22Rv1 (cell line): ENCODE measurements at regions not wholly inside any gene's neighbourhood (a gene's known extent, or its start where the extent isn't known, plus 50 kb on each side); places are given as distances from the start of the nearest gene placed in this dataset.

Experiments used
- CTCF ChIP-seq: fragments of 450-650 bp; IDR thresholded peaks from 2 replicates; pipeline ENCODE4 v1.5.1; 2017; ENCODE audit warnings: mild to moderate bottlenecking
- ZFX ChIP-seq: fragments of 450-650 bp; IDR thresholded peaks from 2 replicates; pipeline ENCODE4 v1.6.1; 2017; ENCODE audit warnings: antibody characterized with exemption, borderline replicate concordance

GRCh38 chr1:47591801-47592200 lies 154.0 kb downstream of the FOXD2 start:
- TF ChIP-seq CTCF (no peak), ZFX (no peak)
